ENCODE measurements at regions not wholly inside any gene's neighbourhood (a gene's known extent, or its start where the extent isn't known, plus 50 kb on each side); places are given as distances from the start of the nearest gene placed in this dataset.

- no peak for DNase-seq (ENCODE audit: low read depth)
- TF ChIP-seq CTCF (IDR thresholded peaks at IDR 0.05; ENCODE audit: low read length, missing control alignments), result no peak
- H3K4me3 ChIP-seq (replicated peaks; ENCODE audit: low read depth, low read length), result no peak overlapping the region
These were observed 200.4 kb downstream of the RAB11FIP4 start for GRCh38 chr17:31591924-31592323.

- no peak for TF ChIP-seq CTCF (IDR thresholded peaks at IDR 0.05; ENCODE audit: low read length, missing control alignments)
- DNase-seq (ENCODE audit: low read depth), result no peak
- H3K4me3 ChIP-seq (replicated peaks; ENCODE audit: low read depth, low read length), result no peak overlapping the region
These were observed 197.0 kb downstream of the RAB11FIP4 start for GRCh38 chr17:31588512-31588911.

GRCh38 chr17:31588034-31588433 is 196.6 kb downstream of the RAB11FIP4 start:
- H3K4me3 ChIP-seq (replicated peaks; ENCODE audit: low read depth, low read length), result no peak overlapping the region
- no peak for TF ChIP-seq CTCF (IDR thresholded peaks at IDR 0.05; ENCODE audit: low read length, missing control alignments)
- no peak for DNase-seq (ENCODE audit: low read depth)

All from fibroblast of pulmonary artery (primary cell).